Stimulated activated CD4-positive, alpha-beta T cell treated with anti-CD3 and anti-CD28 coated beads, TNF-alpha, amount 100 ng/mL, for 24 hours (primary cell): ENCODE measurements at regions not wholly inside any gene's neighbourhood (a gene's known extent, or its start where the extent isn't known, plus 50 kb on each side); places are given as distances from the start of the nearest gene placed in this dataset.
"Not testable (repeated sequence)": the region's sequence is repeated elsewhere in the genome, so short reads cannot be mapped to it uniquely, and the experiment has no call there.

Source experiments
- DNase-seq, 3 experiments: peaks; one replicate each; pipeline ENCODE4 v3.0.0-alpha.2; 2020; ENCODE audit warnings: low read depth in 3 of 3

DNA sequence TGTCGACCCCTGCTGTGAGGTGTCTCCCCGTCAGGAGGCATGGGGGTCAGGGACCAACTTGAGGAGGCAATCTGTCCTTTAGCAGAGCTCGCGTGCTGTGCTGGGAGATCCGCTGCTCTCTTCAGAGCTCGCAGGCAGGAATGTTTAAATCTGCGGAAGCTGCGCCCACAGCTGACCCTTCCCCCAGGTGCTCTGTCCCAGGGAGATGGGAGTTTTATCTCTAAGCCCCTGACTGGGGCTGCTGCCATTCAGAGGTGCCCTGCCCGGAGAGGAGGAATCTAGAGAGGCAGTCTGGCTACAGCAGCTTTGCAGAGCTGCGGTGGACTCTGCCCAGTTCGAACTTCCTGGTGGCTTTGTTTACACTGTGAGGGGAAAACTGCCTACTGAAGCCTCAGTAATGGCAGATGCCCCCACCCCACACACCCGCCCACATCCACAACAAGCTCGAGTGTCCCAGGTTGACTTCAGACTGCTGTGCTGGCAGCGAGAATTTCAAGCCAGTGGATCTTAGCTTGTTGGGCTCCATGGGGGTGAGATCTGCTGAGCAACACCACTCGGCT, 133.1 kb downstream of the CENPC start:
- not testable (repeated sequence) for DNase-seq

GRCh38 chr4:67403342-67403741, 142.0 kb downstream of the CENPC start:
- DNase-seq, result no peak

DNA sequence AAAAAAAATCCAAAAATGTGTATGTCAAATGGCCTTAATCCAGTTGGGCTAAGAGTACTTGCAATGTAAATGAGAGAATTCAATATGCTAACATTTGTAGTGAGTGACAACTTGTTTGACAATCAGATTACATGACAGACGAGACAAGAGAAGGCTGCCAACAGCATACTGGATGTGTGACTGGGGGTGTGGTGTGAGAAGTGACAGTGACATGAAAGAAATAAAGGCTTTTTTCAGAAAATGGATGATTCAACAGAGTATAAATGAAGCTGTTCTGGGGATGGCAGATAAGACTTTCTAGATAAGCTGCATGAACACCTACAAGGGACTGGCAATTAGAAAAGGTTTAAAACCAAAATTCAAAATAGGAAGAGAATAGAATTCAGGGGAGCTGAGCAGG, 143.4 kb downstream of the CENPC start:
- no peak for DNase-seq

DNA sequence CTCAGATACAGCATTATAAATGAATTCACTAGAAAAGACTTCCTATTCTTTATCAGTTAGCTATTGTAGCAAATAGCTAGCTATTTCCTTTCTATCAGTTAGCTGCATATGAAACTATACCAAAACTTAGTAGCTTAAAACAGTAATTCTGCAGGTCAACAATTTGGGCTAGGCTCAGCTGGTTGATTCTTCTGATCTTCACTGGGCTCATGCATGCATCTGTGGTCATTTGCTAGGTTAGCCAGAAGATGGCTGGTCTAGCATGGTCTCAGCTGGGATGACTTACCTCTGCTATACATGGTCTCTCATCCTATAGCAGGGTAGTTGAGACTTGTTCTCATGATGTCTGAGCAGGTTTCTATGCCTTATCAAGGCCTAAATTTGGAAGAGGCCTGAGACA, 147.4 kb downstream of the CENPC start:
- DNase-seq, result no peak

DNA sequence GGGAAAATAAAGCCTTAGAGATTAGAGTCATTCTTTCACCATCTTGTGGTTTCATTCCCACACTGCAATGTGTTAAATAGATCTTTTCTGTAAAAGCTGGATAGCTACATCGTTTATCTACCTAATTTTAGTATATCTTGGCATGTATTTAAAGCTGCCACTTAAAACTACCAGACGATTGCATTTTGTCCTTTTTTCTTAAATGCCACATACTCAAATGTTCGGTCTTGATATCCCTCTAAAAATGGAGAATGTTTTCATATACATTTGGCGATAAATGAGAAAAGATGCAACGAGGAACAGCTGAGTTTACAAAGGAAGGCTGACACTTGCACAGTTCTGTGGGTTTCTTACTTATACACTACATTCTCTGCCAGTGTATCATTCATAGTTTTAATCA, 148.3 kb downstream of the CENPC start:
- no peak for DNase-seq

DNA sequence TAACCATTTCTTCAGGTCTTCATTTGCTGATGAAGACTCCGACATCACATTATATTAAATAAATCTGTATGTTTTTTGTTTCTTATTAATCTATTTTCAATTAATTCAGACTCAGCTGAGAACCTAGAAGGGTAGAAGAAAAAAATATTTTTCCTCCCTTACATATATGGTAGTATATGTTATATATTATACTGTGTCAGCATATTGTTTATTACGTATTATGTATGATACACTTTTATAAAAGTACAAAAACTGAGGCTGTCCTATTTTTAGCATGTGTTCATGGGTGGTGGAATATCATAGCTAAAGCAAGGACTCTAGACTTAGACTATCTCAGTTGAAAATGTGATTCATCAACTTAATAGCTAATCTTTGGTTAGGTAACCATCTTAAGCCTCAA, 149.3 kb downstream of the CENPC start:
- no peak for DNase-seq

DNA sequence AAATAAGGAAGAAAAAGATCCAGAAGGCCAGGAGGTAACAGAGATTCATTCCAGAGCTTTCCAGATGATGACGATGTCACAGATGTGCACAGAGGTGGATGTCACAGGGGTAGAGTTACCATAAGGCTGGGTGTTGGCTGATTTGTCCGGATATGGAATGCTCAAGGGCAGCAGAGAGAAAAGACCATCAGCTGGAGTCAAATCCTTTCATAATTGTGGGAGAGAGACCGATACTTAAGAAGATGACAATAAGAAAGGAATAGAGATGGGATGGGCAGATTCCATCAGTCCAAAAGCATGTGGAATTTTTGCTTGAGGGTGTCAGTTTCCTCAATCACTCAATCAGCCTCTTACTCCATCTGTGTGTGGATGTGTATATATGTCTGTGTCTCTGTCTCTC, 150.4 kb downstream of the CENPC start:
- no peak for DNase-seq

DNA sequence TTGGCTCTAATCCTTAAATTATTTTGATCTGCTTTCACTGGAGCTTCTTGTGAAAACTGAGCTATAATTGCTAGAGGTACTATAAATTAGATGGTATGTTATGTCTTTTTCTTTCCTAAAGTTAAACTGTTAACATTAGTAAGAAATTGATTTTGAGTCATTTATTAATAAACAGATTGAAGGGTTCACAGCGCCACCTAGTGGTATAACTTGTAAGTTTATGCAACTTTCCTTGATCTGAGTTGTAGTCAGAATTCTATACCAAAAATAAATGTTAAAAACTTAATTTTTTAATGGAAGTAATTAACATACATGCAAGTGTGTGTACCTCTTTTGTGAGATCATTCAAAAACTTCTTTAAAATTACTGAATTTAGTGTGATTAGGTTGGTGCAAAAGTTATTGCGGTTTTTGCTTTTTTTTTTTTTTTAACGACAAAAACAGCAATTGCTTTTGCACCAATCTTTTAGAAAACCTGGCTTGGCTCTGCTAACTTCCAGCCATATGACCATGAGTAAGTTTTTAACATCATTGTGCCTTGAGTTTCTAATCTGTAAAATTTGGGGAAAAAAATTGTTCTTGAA, 151.5 kb downstream of the CENPC start:
- peak in 1 of 3 experiments; percentile 8 for DNase-seq

DNA sequence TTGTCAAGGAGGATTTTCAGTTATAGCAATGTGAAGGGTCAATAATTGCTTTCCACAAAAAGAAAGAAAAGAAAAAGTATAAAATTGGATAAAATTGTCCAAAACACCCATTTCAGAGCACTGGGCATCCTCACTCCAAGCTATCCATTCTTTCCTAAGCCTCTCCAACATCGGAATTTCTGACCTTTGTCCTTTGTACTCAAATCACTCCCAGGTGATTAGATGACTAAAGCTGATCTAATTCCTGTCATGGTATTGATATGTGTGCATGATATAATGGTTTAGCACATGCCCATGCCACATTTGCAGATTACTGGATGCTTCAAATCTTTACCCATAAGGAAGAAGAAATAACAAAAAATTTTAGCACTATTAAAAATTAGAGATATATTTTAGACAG, 152.3 kb downstream of the CENPC start:
- no peak for DNase-seq

- DNase-seq, result not testable (repeated sequence)
Measured at GRCh38 chr4:67381406-67381804, 163.9 kb downstream of the CENPC start.

- not testable (repeated sequence) for DNase-seq
Measured at GRCh38 chr4:67380702-67381405, 164.4 kb downstream of the CENPC start.

DNA sequence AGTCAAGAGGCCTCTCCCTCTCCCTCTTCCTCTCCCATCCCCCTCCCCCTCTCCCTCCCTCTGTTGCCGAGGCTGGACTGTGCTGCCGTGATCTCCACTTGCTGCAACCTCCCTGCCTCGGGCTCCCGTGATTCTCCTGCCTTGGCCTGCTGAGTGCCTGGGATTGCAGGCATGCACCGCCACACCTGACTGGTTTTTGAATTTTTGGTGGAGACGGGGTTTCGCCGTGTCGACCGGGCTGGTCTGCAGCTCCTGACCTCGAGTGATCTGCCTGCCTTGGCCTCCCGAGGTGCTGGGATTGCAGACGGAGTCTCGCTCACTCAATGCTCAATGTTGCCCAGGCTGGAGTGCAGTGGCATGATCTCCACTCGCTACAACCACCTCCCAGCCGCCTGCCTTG, 165.1 kb downstream of the CENPC start:
- DNase-seq, result no peak

- DNase-seq, result no peak
Measured at GRCh38 chr4:67375291-67375690, 170.0 kb downstream of the CENPC start.

DNA sequence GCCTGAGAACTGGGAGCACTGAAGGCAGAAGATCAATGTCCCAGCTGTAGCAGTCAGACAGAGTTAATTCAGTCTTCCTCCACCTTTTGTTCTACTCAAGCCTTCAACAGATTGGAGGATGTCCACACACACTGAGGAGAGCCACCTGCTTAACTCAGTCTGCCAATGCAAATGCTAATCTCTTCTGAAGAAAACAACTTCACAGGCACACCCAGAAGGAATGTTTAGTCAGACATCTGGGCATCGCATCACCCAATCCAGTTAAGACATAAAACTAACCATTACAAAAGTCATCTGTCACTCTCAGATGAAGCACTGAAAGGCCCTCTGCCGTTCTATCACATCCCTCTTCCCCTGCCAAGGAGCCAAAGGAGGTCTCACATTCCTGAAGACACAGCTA, 173.7 kb downstream of the CENPC start:
- no peak for DNase-seq

DNA sequence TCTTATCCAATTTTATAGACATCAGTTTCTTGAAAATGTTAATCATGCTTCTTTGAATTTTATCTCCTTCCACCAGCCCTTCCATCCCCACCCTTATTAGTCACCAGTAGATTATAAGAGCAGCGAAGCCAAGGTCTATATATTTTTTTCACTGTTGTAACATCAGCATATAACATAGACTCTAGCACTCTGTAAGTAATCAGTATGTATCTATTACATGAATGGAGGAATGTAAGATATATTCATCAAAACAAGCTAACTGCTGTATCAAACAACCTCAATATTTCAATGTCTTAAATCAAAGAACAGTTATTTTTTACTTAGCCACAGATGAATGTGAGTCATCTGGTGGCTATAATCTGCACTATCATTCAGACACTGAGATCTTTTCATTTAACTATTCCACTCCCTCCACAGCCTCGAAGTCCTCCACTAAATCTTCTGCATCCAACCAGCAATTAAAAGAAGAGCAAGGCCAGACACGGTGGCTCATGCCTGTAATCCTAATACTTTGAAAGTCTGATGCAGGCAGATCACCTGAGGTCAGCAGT, 178.9 kb downstream of the CENPC start:
- no peak for DNase-seq

DNA sequence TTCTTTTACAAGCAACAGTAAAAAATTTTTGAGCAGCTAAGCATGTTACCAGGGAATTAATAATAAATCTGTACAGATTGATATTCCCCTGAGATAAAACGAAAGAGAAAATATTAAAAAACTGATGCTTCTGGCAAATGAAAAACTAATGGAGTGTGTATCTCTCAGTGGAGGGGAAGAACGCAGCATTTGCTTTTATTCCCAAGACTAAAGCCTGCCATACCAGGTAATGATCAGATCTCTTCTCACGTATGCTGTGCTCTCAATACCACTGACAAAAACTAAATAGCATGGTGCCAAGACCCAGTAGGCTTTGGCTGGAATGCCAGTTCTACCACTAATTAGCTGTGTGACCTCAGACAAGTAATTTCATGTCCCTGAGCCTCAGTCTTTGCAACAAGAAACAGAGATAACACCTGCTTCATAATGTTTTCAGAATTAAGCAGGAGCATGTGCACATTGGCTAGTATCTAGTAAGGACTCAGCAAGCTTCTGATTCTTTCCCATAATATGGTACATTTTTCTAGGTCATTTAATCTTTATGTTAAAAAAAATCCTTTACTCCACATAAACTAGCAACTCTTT, 179.6 kb downstream of the CENPC start:
- no peak for DNase-seq

- no peak for DNase-seq
Measured at GRCh38 chr4:67355806-67356205, 189.5 kb downstream of the CENPC start.

DNA sequence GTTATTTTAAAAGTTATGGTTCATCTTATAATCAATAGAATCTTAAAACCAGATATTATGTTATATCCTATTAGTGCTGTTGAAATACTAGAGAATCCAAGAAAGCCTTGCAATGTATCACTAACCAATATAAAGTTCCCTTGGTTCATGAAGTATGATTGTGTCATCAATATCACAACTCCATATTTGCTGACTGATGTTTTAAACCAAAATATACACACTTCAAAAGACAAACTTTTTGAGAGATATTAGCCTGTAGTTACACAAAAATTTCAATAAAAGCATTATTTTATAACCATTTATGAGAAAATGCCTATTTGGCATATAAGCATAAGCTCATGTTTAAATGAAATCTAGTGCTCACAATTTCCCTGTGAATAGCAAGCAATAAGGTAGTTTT, 198.6 kb downstream of the CENPC start:
- no peak for DNase-seq

DNA sequence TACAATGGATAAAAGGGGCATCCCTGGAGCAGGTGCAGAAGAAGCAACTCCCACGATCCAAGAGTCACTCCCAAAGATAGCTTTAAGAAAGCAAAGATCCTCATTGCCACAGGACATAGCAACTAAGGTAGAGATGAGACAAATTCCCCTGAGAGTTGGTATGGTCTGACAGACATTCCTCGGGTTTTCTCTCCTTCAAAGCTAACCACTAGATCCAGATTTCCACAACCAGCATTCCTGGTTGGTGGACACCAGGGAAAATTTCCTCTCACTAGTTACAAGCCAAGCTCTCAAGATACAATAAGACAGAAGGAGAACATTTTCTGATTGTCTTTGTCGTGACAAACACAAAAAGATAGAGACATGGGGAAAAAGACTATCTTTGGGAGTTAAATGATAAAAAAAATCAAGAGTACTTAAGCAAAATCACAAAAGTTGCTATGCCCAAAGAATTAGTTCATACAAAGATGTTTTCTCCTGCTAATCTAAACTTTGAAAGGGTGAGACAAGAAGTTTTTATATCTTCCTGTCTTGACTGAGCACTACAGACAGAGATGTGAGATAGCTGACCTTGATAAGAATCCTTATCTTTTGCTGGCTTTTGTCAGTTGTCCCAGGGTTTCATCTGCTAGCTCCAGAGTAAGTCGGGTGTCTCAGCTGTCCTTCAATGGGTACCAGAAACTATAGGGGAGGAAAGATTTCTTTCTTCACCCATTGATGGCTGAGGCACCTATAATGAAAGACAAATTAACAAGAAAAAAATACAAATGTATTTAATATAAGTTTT, 200.5 kb downstream of the CENPC start:
- no peak for DNase-seq

GRCh38 chr4:67343199-67343598, 202.1 kb downstream of the CENPC start:
- DNase-seq, result no peak

DNA sequence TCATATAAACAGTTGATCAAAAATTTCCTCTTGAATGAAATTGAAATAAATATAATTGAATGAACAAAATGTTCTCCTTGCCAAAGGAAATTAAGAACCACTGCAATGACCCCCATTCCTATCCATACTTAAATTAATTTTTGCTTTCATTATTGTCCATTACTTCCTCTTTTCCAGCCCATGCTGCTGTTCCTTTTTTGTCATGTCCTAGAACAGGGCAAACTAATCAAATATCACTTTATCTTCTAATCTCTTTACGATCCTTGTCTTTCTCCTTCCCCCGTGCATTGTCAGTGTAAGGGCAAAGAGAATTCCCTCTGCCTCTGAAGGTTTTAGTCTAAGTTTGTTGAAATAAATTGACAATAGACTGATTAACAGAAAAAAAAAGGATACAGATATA, 203.0 kb downstream of the CENPC start:
- no peak for DNase-seq

- DNase-seq, result no peak
Measured at GRCh38 chr4:67333664-67334063, 211.6 kb downstream of the CENPC start.
